ENCODE measurements at regions not wholly inside any gene's neighbourhood (a gene's known extent, or its start where the extent isn't known, plus 50 kb on each side); places are given as distances from the start of the nearest gene placed in this dataset.

GRCh38 chr2:194095359-194095758, 1561.7 kb upstream of the SLC39A10 start:
- H3K27ac ChIP-seq (ENCODE audit: low read depth, low read length) = no peak overlapping the region
- no peaks in the 10 kb centered on the region for H3K4me1 Mint-ChIP-seq (ENCODE audit: low read depth, unreplicated experiment)
- H3K9ac ChIP-seq (ENCODE audit: low read length) = no peak overlapping the region
- no peaks in the 10 kb centered on the region for H3K36me3 Mint-ChIP-seq (ENCODE audit: low read depth, unreplicated experiment)
- TF ChIP-seq CTCF (IDR thresholded peaks at IDR 0.05; ENCODE audit: insufficient read depth, low read depth, low read length) (no peak), EZH2 (IDR thresholded peaks at IDR 0.05; ENCODE audit: insufficient read depth, low read length) (no peak)
- no peaks in the 10 kb centered on the region for H4K20me1 ChIP-seq (ENCODE audit: insufficient read depth, low read length)
- no peaks in the 10 kb centered on the region for H3K9me3 Mint-ChIP-seq (ENCODE audit: unreplicated experiment)
- no peak overlapping the region for H2AFZ ChIP-seq (ENCODE audit: low read depth, low read length)
- DNase-seq (ENCODE audit: low read depth) (no peak), FAIRE-seq (no peak)
- no peaks in the 10 kb centered on the region for H3K79me2 ChIP-seq (ENCODE audit: insufficient read depth, low read length)
- H3K4me3 Mint-ChIP-seq (ENCODE audit: unreplicated experiment) = no peak overlapping the region
- no peaks in the 10 kb centered on the region for H3K27me3 ChIP-seq (ENCODE audit: insufficient read depth, low read length)
- H3K4me1 ChIP-seq (ENCODE audit: insufficient read depth, low read length) = no peaks in the 10 kb centered on the region
- no peaks in the 10 kb centered on the region for H3K36me3 ChIP-seq (ENCODE audit: insufficient read depth, low read length)
- no peak overlapping the region for H3K4me3 ChIP-seq (ENCODE audit: insufficient read depth, low read depth, low read length)
- H3K9me3 ChIP-seq (ENCODE audit: insufficient read depth, low read depth, low read length) = no peaks in the 10 kb centered on the region
- no peak overlapping the region for H3K4me2 ChIP-seq (ENCODE audit: low read length)
- H3K27me3 Mint-ChIP-seq (ENCODE audit: low read depth, unreplicated experiment) = no peaks in the 10 kb centered on the region
- H3K27ac Mint-ChIP-seq (ENCODE audit: unreplicated experiment) = no peak overlapping the region

- Mint-ChIP-seq H3K9me3 (ENCODE audit: unreplicated experiment) (no peaks in the 10 kb centered on the region), H3K4me3 (ENCODE audit: unreplicated experiment) (no peak overlapping the region), H3K27ac (ENCODE audit: unreplicated experiment) (no peak overlapping the region), H3K4me1 (ENCODE audit: low read depth, unreplicated experiment) (no peaks in the 10 kb centered on the region), H3K27me3 (ENCODE audit: low read depth, unreplicated experiment) (no peaks in the 10 kb centered on the region), H3K36me3 (ENCODE audit: low read depth, unreplicated experiment) (no peaks in the 10 kb centered on the region)
- DNase-seq (ENCODE audit: low read depth) = no peak
- H3K4me2 ChIP-seq (ENCODE audit: low read length) = no peak overlapping the region
- H3K36me3 ChIP-seq (ENCODE audit: insufficient read depth, low read length) = no peaks in the 10 kb centered on the region
- no peaks in the 10 kb centered on the region for H3K79me2 ChIP-seq (ENCODE audit: insufficient read depth, low read length)
- no peak overlapping the region for H3K9ac ChIP-seq (ENCODE audit: low read length)
- H2AFZ ChIP-seq (ENCODE audit: low read depth, low read length) = no peak overlapping the region
- no peak for TF ChIP-seq CTCF (IDR thresholded peaks at IDR 0.05; ENCODE audit: insufficient read depth, low read depth, low read length)
- TF ChIP-seq EZH2 (IDR thresholded peaks at IDR 0.05; ENCODE audit: insufficient read depth, low read length) = no peak
- no peaks in the 10 kb centered on the region for H3K9me3 ChIP-seq (ENCODE audit: insufficient read depth, low read depth, low read length)
- H3K4me3 ChIP-seq (ENCODE audit: insufficient read depth, low read depth, low read length) = no peak overlapping the region
- no peak overlapping the region for H3K27ac ChIP-seq (ENCODE audit: low read depth, low read length)
- no peaks in the 10 kb centered on the region for H3K4me1 ChIP-seq (ENCODE audit: insufficient read depth, low read length)
- FAIRE-seq = no peak
- H4K20me1 ChIP-seq (ENCODE audit: insufficient read depth, low read length) = no peaks in the 10 kb centered on the region
- no peaks in the 10 kb centered on the region for H3K27me3 ChIP-seq (ENCODE audit: insufficient read depth, low read length)
Measured at GRCh38 chr2:194090251-194090905, 1566.6 kb upstream of the SLC39A10 start.
